ENCODE measurements at regions not wholly inside any gene's neighbourhood (a gene's known extent, or its start where the extent isn't known, plus 50 kb on each side); places are given as distances from the start of the nearest gene placed in this dataset.

GRCh38 chr18:7466190-7466589 lies 100.9 kb upstream of the PTPRM start:
- TF ChIP-seq CTCF (IDR thresholded peaks at IDR 0.05; ENCODE audit: borderline replicate concordance, extremely low read depth, insufficient read depth): no peak
- Histone ChIP-seq H3K4me3 (ENCODE audit: low read length in 3 of 3) (no peak overlapping the region), H3K9me3 (ENCODE audit: control insufficient read depth in 2 of 3, insufficient read depth in 1 of 3, low read length in 3 of 3) (no peaks in the 10 kb centered on the region), H3K9ac (ENCODE audit: low read length in 3 of 3) (no peak overlapping the region), H3K4me1 (ENCODE audit: control insufficient read depth in 2 of 3, insufficient read depth in 2 of 3, low read depth in 1 of 3, low read length in 3 of 3) (no peaks in the 10 kb centered on the region), H3K36me3 (ENCODE audit: control insufficient read depth in 2 of 3, insufficient read depth in 3 of 3, low read length in 3 of 3) (no peaks in the 10 kb centered on the region), H3K27me3 (ENCODE audit: control insufficient read depth, insufficient read depth, low read length) (no peaks in the 10 kb centered on the region), H3K27ac (ENCODE audit: low read depth in 2 of 2, low read length in 2 of 2) (no peak overlapping the region)
- FAIRE-seq: no peak
- intact Hi-C loops (cut with DNase I): no loop called here
- DNase-seq: no peak

GRCh38 chr18:7467708-7468466 lies 99.2 kb upstream of the PTPRM start:
- no peak overlapping the region for H3K27ac ChIP-seq (ENCODE audit: low read depth in 2 of 2, low read length in 2 of 2)
- no peaks in the 10 kb centered on the region for H3K36me3 ChIP-seq (ENCODE audit: control insufficient read depth in 2 of 3, insufficient read depth in 3 of 3, low read length in 3 of 3)
- no peak overlapping the region for H3K4me3 ChIP-seq (ENCODE audit: low read length in 3 of 3)
- no peaks in the 10 kb centered on the region for H3K4me1 ChIP-seq (ENCODE audit: control insufficient read depth in 2 of 3, insufficient read depth in 2 of 3, low read depth in 1 of 3, low read length in 3 of 3)
- peak in 4 of 5 donors; percentile 48 to 64 (median 58) for DNase-seq
- H3K9me3 ChIP-seq (ENCODE audit: control insufficient read depth in 2 of 3, insufficient read depth in 1 of 3, low read length in 3 of 3): no peaks in the 10 kb centered on the region
- FAIRE-seq: no peak
- H3K9ac ChIP-seq (ENCODE audit: low read length in 3 of 3): no peak overlapping the region
- H3K27me3 ChIP-seq (ENCODE audit: control insufficient read depth, insufficient read depth, low read length): no peaks in the 10 kb centered on the region
- no peak for TF ChIP-seq CTCF (IDR thresholded peaks at IDR 0.05; ENCODE audit: borderline replicate concordance, extremely low read depth, insufficient read depth)
- intact Hi-C loops (cut with DNase I): no loop called here

GRCh38 chr18:7470101-7470500 lies 97.0 kb upstream of the PTPRM start:
- no peak overlapping the region for H3K27ac ChIP-seq (ENCODE audit: low read depth in 2 of 2, low read length in 2 of 2)
- intact Hi-C loops (cut with DNase I): no loop called here
- no peak for DNase-seq
- no peak for FAIRE-seq
- no peaks in the 10 kb centered on the region for H3K4me1 ChIP-seq (ENCODE audit: control insufficient read depth in 2 of 3, insufficient read depth in 2 of 3, low read depth in 1 of 3, low read length in 3 of 3)
- no peaks in the 10 kb centered on the region for H3K27me3 ChIP-seq (ENCODE audit: control insufficient read depth, insufficient read depth, low read length)
- H3K36me3 ChIP-seq (ENCODE audit: control insufficient read depth in 2 of 3, insufficient read depth in 3 of 3, low read length in 3 of 3): no peaks in the 10 kb centered on the region
- no peak for TF ChIP-seq CTCF (IDR thresholded peaks at IDR 0.05; ENCODE audit: borderline replicate concordance, extremely low read depth, insufficient read depth)
- no peaks in the 10 kb centered on the region for H3K9me3 ChIP-seq (ENCODE audit: control insufficient read depth in 2 of 3, insufficient read depth in 1 of 3, low read length in 3 of 3)
- H3K4me3 ChIP-seq (ENCODE audit: low read length in 3 of 3): no peak overlapping the region
- no peak overlapping the region for H3K9ac ChIP-seq (ENCODE audit: low read length in 3 of 3)

- intact Hi-C loops (cut with DNase I): no loop called here
- no peak overlapping the region for H3K9ac ChIP-seq (ENCODE audit: low read length in 3 of 3)
- no peak for DNase-seq
- no peaks in the 10 kb centered on the region for H3K27me3 ChIP-seq (ENCODE audit: control insufficient read depth, insufficient read depth, low read length)
- TF ChIP-seq CTCF (IDR thresholded peaks at IDR 0.05; ENCODE audit: borderline replicate concordance, extremely low read depth, insufficient read depth): no peak
- H3K4me3 ChIP-seq (ENCODE audit: low read length in 3 of 3): no peak overlapping the region
- H3K36me3 ChIP-seq (ENCODE audit: control insufficient read depth in 2 of 3, insufficient read depth in 3 of 3, low read length in 3 of 3): no peaks in the 10 kb centered on the region
- FAIRE-seq: no peak
- H3K9me3 ChIP-seq (ENCODE audit: control insufficient read depth in 2 of 3, insufficient read depth in 1 of 3, low read length in 3 of 3): no peaks in the 10 kb centered on the region
- no peak overlapping the region for H3K27ac ChIP-seq (ENCODE audit: low read depth in 2 of 2, low read length in 2 of 2)
- no peaks in the 10 kb centered on the region for H3K4me1 ChIP-seq (ENCODE audit: control insufficient read depth in 2 of 3, insufficient read depth in 2 of 3, low read depth in 1 of 3, low read length in 3 of 3)
Observed at GRCh38 chr18:7470503-7470902, 96.6 kb upstream of the PTPRM start.
